H9 (cell line): ENCODE measurements at regions not wholly inside any gene's neighbourhood (a gene's known extent, or its start where the extent isn't known, plus 50 kb on each side); places are given as distances from the start of the nearest gene placed in this dataset.

Experiments
- DNase-seq: peaks from one replicate; pipeline ENCODE4 v3.0.0-alpha.2; 2017
- H2AFZ ChIP-seq: one replicate; pipeline ENCODE4 v1.6.1; 2013; ENCODE audit warnings: mild to moderate bottlenecking, low read length, control low read depth, moderate library complexity
- H2AK5ac ChIP-seq: 2 replicates; pipeline ENCODE4 v1.6.1; 2013; ENCODE audit warnings: low read length, control low read depth, mixed read lengths; ENCODE audit not compliant: insufficient read length
- H2BK120ac ChIP-seq: one replicate; pipeline ENCODE4 v1.6.1; 2013; ENCODE audit warnings: low read depth, mild to moderate bottlenecking, low read length, control low read depth, inconsistent platforms; ENCODE audit not compliant: poor library complexity, severe bottlenecking
- H2BK12ac ChIP-seq: 2 replicates; pipeline ENCODE4 v1.6.1; 2013; ENCODE audit warnings: low read length, control low read depth, mixed read lengths, low read depth; ENCODE audit not compliant: insufficient read length
- H2BK15ac ChIP-seq: 2 replicates; pipeline ENCODE4 v1.6.1; 2013; ENCODE audit warnings: low read depth, low read length, control low read depth
- H2BK20ac ChIP-seq: one replicate; pipeline ENCODE4 v1.6.1; 2013; ENCODE audit warnings: low read depth, mild to moderate bottlenecking, low read length, control low read depth, inconsistent platforms; ENCODE audit not compliant: poor library complexity, severe bottlenecking
- H2BK5ac ChIP-seq: 2 replicates; pipeline ENCODE4 v1.6.1; 2013; ENCODE audit warnings: low read length, control low read depth, mixed read lengths; ENCODE audit not compliant: insufficient read length
- H3K14ac ChIP-seq: 2 replicates; pipeline ENCODE4 v1.6.1; 2013; ENCODE audit warnings: low read length, control low read depth; ENCODE audit not compliant: insufficient read depth
- H3K18ac ChIP-seq: 2 replicates; pipeline ENCODE4 v1.6.1; 2013; ENCODE audit warnings: low read depth, mild to moderate bottlenecking, mixed read lengths, low read length, control low read depth; ENCODE audit not compliant: insufficient read length
- H3K23ac ChIP-seq: 2 replicates; pipeline ENCODE4 v1.6.1; 2013; ENCODE audit warnings: low read length, control low read depth, mixed read lengths, low read depth; ENCODE audit not compliant: insufficient read length
- H3K23me2 ChIP-seq: 2 replicates; pipeline ENCODE4 v1.6.1; 2013; ENCODE audit warnings: low read depth, mild to moderate bottlenecking, mixed read lengths, low read length, control low read depth; ENCODE audit not compliant: insufficient read length, poor library complexity, severe bottlenecking
- H3K27ac ChIP-seq: 2 replicates; pipeline ENCODE4 v1.5.1; 2013; ENCODE audit warnings: low read length, control low read depth, mixed read lengths, low read depth; ENCODE audit not compliant: insufficient read length
- H3K27me3 ChIP-seq: 2 replicates; pipeline ENCODE4 v1.6.1; 2013; ENCODE audit warnings: low read length, control low read depth, inconsistent platforms; ENCODE audit not compliant: insufficient read depth
- H3K4ac ChIP-seq: 2 replicates; pipeline ENCODE4 v1.6.1; 2013; ENCODE audit warnings: low read depth, mild to moderate bottlenecking, control low read depth, inconsistent platforms, low read length, moderate library complexity
- H3K4me1 ChIP-seq: 2 replicates; pipeline ENCODE4 v1.6.1; 2013; ENCODE audit warnings: low read length, control low read depth, inconsistent platforms; ENCODE audit not compliant: insufficient read depth
- H3K4me2 ChIP-seq: 2 replicates; pipeline ENCODE4 v1.6.1; 2013; ENCODE audit warnings: low read length, control low read depth, mixed read lengths; ENCODE audit not compliant: insufficient read length, insufficient read depth
- H3K56ac ChIP-seq: 2 replicates; pipeline ENCODE4 v1.6.1; 2013; ENCODE audit warnings: low read depth, mild to moderate bottlenecking, mixed read lengths, low read length, control low read depth; ENCODE audit not compliant: insufficient read length
- H3K79me1 ChIP-seq: 2 replicates; pipeline ENCODE4 v1.6.1; 2013; ENCODE audit warnings: low read depth, mild to moderate bottlenecking, moderate library complexity, low read length, control low read depth, inconsistent platforms; ENCODE audit not compliant: insufficient read depth, poor library complexity, severe bottlenecking
- H3K79me2 ChIP-seq: 2 replicates; pipeline ENCODE4 v1.6.1; 2013; ENCODE audit warnings: low read length, control low read depth, inconsistent platforms; ENCODE audit not compliant: insufficient read depth
- H3K9ac ChIP-seq: 2 replicates; pipeline ENCODE4 v1.6.1; 2013; ENCODE audit warnings: low read length, control low read depth, mixed read lengths; ENCODE audit not compliant: insufficient read length; ENCODE audit errors: extremely low read depth
- H3K9me3 ChIP-seq: one replicate; pipeline ENCODE4 v1.6.1; 2013; ENCODE audit warnings: low read depth, low read length, inconsistent platforms; ENCODE audit not compliant: control insufficient read depth
- H3T11ph ChIP-seq: one replicate; pipeline ENCODE4 v1.6.1; 2013; ENCODE audit warnings: mild to moderate bottlenecking, low read length, control low read depth, inconsistent platforms
- H4K20me1 ChIP-seq: one replicate; pipeline ENCODE4 v1.6.1; 2013; ENCODE audit not compliant: control insufficient read depth, insufficient read length, insufficient read depth
- H4K5ac ChIP-seq: 2 replicates; pipeline ENCODE4 v1.6.1; 2013; ENCODE audit warnings: low read depth, mild to moderate bottlenecking, mixed read lengths, low read length, control low read depth; ENCODE audit not compliant: insufficient read length
- H4K8ac ChIP-seq: replicated peaks from 2 replicates; pipeline ENCODE4 v1.6.1; 2013; ENCODE audit warnings: low read length, control low read depth, mixed read lengths, low read depth; ENCODE audit not compliant: insufficient read length
- H4K91ac ChIP-seq: 2 replicates; pipeline ENCODE4 v1.6.1; 2013; ENCODE audit warnings: low read depth, mild to moderate bottlenecking, moderate library complexity, mixed read lengths, low read length, control low read depth; ENCODE audit not compliant: insufficient read length
- H3K27ac Mint-ChIP-seq, 3 experiments: 2 replicates in 2 of 3; 3 replicates in 1 of 3; pipeline ENCODE4 v1.8.0; 2020 to 2021; ENCODE audit warnings: mixed read lengths in 3 of 3, mild to moderate bottlenecking in 1 of 3, moderate library complexity in 1 of 3
- H3K27me3 Mint-ChIP-seq: 2 replicates; pipeline ENCODE4 v1.8.0; 2021; ENCODE audit warnings: low read depth, mild to moderate bottlenecking, moderate library complexity, mixed read lengths
- H3K36me3 Mint-ChIP-seq, 3 experiments: 2 replicates in 2 of 3; 3 replicates in 1 of 3; pipeline ENCODE4 v1.8.0; 2020 to 2021; ENCODE audit warnings: low read depth in 3 of 3, mixed read lengths in 3 of 3; ENCODE audit not compliant: insufficient read depth in 1 of 3
- H3K4me1 Mint-ChIP-seq, 2 experiments: 2 replicates each; pipeline ENCODE4 v1.8.0; 2020; ENCODE audit warnings: mixed read lengths in 2 of 2
- H3K4me3 Mint-ChIP-seq, 2 experiments: 2 replicates in 1 of 2; 3 replicates in 1 of 2; pipeline ENCODE4 v1.8.0; 2020 to 2021; ENCODE audit warnings: mild to moderate bottlenecking in 2 of 2, mixed read lengths in 2 of 2, moderate library complexity in 1 of 2
- H3K9me3 Mint-ChIP-seq, 2 experiments: 2 replicates in 1 of 2; 3 replicates in 1 of 2; pipeline ENCODE4 v1.8.0; 2020; ENCODE audit warnings: mild to moderate bottlenecking in 2 of 2, mixed read lengths in 2 of 2, moderate library complexity in 1 of 2
- WGBS: extraction: QIAGEN DNeasy Blood & Tissue Kit; methylation state at CpG from one replicate; pipeline ENCODE4 v1.1.7; 2013; ENCODE audit warnings: missing lambda C conversion rate, low lambda C conversion rate, mixed read lengths; ENCODE audit not compliant: insufficient read length; ENCODE audit errors: extremely low coverage; 5-methylcytosine and 5-hydroxymethylcytosine counted together
- TF ChIP-seq, protein P1 (sequence below): fragments of 200-600 bp; sonication (generic); conservative IDR thresholded peaks from 3 replicates; pipeline ENCODE4 v1.8.0; 2021; ENCODE audit warnings: antibody characterized with exemption, mild to moderate bottlenecking

DNA sequence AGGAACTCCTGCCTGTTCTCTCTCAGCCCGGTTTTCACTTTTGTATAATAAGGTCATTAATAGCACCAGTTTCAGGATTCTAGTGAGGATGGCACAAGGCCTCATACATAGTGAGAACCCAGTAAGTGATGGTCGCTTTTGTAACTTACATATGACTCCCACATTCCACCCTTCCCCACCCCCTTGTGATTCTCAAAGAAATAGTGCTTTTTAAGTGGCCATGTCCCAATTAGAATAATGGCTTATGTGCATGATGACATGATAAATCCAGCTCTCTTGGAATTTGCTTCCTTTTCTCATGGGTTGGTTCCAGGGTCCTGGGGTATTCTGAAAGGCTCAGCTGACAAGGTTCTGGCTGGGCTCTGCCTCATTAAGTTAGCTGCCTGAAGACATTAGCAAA is 189.9 kb downstream of the URB2 start:
- Histone ChIP-seq H3K9ac (no peak overlapping the region), H2AK5ac (no peak overlapping the region), H3K23me2 (no peaks in the 10 kb centered on the region), H3K27me3 (no peaks in the 10 kb centered on the region), H4K5ac (no peak overlapping the region), H3K18ac (no peak overlapping the region), H3K4me1 (no peaks in the 10 kb centered on the region), H2BK5ac (no peak overlapping the region), H2BK12ac (no peak overlapping the region), H2BK20ac (no peak overlapping the region), H4K91ac (no peak overlapping the region), H3K23ac (no peak overlapping the region), H2BK120ac (no peak overlapping the region), H4K20me1 (no peaks in the 10 kb centered on the region), H3K4ac (no peak overlapping the region), H3K14ac (no peak overlapping the region), H3K27ac (no peak overlapping the region), H3T11ph (no peak overlapping the region), H3K9me3 (no peaks in the 10 kb centered on the region), H2BK15ac (no peak overlapping the region), H3K79me1 (no peaks in the 10 kb centered on the region), H3K56ac (no peak overlapping the region), H3K4me2 (no peak overlapping the region), H3K79me2 (no peaks in the 10 kb centered on the region), H2AFZ (no peak overlapping the region), H4K8ac (no peak overlapping the region)
- TF ChIP-seq, protein P1, sequence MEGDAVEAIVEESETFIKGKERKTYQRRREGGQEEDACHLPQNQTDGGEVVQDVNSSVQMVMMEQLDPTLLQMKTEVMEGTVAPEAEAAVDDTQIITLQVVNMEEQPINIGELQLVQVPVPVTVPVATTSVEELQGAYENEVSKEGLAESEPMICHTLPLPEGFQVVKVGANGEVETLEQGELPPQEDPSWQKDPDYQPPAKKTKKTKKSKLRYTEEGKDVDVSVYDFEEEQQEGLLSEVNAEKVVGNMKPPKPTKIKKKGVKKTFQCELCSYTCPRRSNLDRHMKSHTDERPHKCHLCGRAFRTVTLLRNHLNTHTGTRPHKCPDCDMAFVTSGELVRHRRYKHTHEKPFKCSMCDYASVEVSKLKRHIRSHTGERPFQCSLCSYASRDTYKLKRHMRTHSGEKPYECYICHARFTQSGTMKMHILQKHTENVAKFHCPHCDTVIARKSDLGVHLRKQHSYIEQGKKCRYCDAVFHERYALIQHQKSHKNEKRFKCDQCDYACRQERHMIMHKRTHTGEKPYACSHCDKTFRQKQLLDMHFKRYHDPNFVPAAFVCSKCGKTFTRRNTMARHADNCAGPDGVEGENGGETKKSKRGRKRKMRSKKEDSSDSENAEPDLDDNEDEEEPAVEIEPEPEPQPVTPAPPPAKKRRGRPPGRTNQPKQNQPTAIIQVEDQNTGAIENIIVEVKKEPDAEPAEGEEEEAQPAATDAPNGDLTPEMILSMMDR = no peak
- Mint-ChIP-seq H3K4me1 (peaks cover 10 to 15% of the 10 kb centered on the region in 2 experiments), H3K4me3 (no peak overlapping the region), H3K27ac (no peak overlapping the region), H3K9me3 (peaks cover 21 to 26% of the 10 kb centered on the region in 2 experiments), H3K27me3 (no peaks in the 10 kb centered on the region), H3K36me3 (peaks cover 0 to 17% (median 6%) of the 10 kb centered on the region in 3 experiments; a peak in 5 of 7 replicates)
- DNase-seq = no peak
- no CpG with 5 or more reads among the region's 2 CpGs for WGBS
